LNCAP (cell line): ENCODE measurements at regions not wholly inside any gene's neighbourhood (a gene's known extent, or its start where the extent isn't known, plus 50 kb on each side); places are given as distances from the start of the nearest gene placed in this dataset.

Experiments
- CTCF ChIP-seq: fragments of 450-650 bp; IDR thresholded peaks from 2 replicates; pipeline ENCODE4 v1.5.1; 2017; ENCODE audit warnings: mild to moderate bottlenecking

- TF ChIP-seq CTCF: no peak
These were observed 182.4 kb upstream of the DPT start for GRCh38 chr1:168911370-168911769.

GRCh38 chr1:168913711-168914463, 184.9 kb upstream of the DPT start:
- TF ChIP-seq CTCF: no peak

DNA sequence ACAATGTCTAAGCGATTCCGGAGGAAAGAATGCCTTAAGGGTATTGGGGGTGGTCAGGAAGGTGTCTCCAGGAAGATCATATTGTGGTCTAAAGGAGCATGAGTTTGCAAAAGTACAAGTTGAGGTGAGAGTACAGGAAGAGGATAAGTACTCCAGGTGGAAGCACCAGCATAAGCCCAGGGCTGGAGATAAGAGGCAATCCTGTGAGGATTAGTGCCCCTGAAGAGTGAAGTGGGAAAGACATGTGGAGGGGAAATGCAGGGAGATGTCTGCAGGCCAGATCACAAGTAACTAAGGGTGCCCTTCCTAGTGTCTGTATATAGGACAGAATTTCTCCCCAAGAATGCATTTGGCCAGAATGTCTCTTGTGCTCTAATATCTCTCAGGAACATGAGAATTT, 188.3 kb upstream of the DPT start:
- TF ChIP-seq CTCF: no peak

GRCh38 chr1:168917796-168918195, 188.7 kb upstream of the ATP1B1 start:
- TF ChIP-seq CTCF: no peak

- TF ChIP-seq CTCF: no peak
These were observed 187.4 kb upstream of the ATP1B1 start for GRCh38 chr1:168918860-168919741.

DNA sequence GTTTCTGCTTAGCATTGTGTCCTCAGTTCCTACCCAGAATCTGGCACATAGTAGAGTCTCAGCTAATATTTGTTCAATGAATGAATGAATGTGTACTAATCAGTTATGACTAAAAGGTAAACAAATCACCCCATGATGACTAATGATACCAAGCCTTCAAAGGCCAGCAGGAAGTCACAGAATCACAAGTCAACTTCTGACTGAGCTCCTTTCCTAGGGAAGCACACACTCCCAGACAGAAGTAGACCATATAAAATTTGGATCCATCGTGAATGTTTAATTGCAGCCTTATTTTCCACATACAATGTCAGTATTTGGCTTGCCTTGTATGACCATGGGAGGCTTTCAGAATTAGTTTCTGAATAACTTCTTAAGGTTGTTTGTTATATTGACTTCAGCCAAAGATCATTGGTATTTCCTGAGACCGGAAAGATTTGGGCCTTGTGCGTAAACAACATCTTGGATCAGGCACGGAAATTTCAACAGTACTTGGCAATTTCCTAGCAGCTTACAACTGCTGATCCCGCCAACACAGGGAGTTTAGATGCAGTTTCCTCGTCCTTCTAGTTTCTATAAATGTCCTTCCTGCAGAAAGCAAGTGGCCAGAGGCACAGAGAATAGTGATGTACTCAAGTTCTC, 185.9 kb upstream of the ATP1B1 start:
- TF ChIP-seq CTCF: no peak

DNA sequence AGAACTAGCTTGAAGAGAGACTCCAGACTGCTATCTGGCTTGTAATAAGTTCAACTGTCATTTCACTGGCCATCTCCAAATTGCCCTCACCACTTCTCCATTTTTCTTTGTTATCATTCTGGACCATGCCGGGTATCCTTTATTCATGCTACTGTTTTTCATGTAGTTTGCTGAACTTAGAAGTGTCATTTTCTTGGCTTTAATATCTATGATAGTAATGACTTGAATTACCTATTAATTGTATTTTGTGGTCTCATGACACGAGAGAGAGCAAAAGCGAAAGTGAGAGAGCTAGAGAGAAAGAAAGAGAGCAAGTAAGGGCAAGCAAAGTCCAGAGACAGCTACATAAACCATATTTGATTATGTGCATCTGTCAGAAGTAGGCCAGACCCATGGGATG, 184.9 kb upstream of the ATP1B1 start:
- TF ChIP-seq CTCF: no peak
